HCT116 (cell line): ENCODE measurements at regions not wholly inside any gene's neighbourhood (a gene's known extent, or its start where the extent isn't known, plus 50 kb on each side); places are given as distances from the start of the nearest gene placed in this dataset.

Experiments used
- CBX3 ChIP-seq: IDR thresholded peaks from 2 replicates; pipeline ENCODE4 v1.6.1; 2012; ENCODE audit warnings: low read depth
- CTCF ChIP-seq, 3 experiments: fragments of 200-600 bp in 1 of 3; sonication (generic) in 1 of 3; IDR thresholded peaks in 2 of 3; conservative IDR thresholded peaks in 1 of 3; 2 replicates each; pipeline ENCODE4 v1.5.1; 2012 to 2017; ENCODE audit warnings: low read depth in 2 of 3, low read length in 2 of 3, antibody characterized with exemption in 1 of 3, borderline replicate concordance in 1 of 3, control low read depth in 1 of 3, mild to moderate bottlenecking in 1 of 3, mixed read lengths in 1 of 3, mixed run types in 1 of 3, moderate library complexity in 1 of 3; ENCODE audit not compliant: insufficient read depth in 1 of 3
- EZH2phosphoT487 ChIP-seq: fragments of 200-600 bp; IDR thresholded peaks from 2 replicates; pipeline ENCODE4 v1.6.1; 2018; ENCODE audit warnings: antibody characterized with exemption, borderline replicate concordance
- POLR2AphosphoS5 ChIP-seq: IDR thresholded peaks from 2 replicates; pipeline ENCODE4 v1.6.1; 2011; ENCODE audit warnings: mild to moderate bottlenecking, low read depth, low read length, moderate library complexity
- RAD21 ChIP-seq: IDR thresholded peaks from 2 replicates; pipeline ENCODE4 v1.6.1; 2012; ENCODE audit warnings: low read depth, mild to moderate bottlenecking
- TCF7L2 ChIP-seq: IDR thresholded peaks from 2 replicates; pipeline ENCODE4 v1.7.0; 2011; ENCODE audit warnings: borderline replicate concordance, inconsistent platforms; ENCODE audit not compliant: insufficient read depth, insufficient read length; ENCODE audit errors: extremely low read depth

DNA sequence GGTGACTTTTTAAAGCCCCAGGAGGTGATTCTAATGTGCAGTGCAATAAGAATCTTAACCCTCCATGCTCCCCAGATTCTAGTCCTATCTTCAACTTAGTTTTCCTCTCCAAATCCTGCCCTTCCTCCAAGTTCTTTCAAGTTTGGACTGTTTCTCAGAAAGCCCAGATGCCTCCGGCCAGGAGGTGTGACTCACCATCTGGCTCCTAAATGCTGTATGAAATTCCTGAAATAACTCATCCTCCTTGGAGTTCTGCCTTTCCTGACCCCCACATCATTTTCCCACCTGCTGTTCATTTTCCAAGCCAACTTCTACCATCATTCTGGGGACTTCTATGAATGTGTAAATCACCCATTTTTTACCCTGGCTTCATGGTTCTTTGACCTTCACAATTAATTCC, 118.2 kb upstream of the NOL4 start:
- TF ChIP-seq RAD21 (no peak), CTCF (IDR thresholded peaks at IDR 0.05 in 2 of 3, conservative IDR thresholded peaks at IDR 0.05 in 1 of 3; ENCODE audit: borderline replicate concordance in 1 of 3, insufficient read depth in 1 of 3, low read depth in 2 of 3, low read length in 2 of 3) (no peak), TCF7L2 (no peak), POLR2AphosphoS5 (no peak), CBX3 (no peak), EZH2phosphoT487 (no peak)
